G401.6 (cell line): ENCODE measurements at regions not wholly inside any gene's neighbourhood (a gene's known extent, or its start where the extent isn't known, plus 50 kb on each side); places are given as distances from the start of the nearest gene placed in this dataset.

Experiments used
- FAIRE-seq: peaks from 2 replicates; lab custom pipeline; 2012; peaks lifted over from hg19 to GRCh38; lab: Jason Lieb, UNC

- no peak for FAIRE-seq
These were observed 49.7 kb upstream of the ZNF516 start for GRCh38 chr18:76544511-76545345.
